ENCODE measurements at regions not wholly inside any gene's neighbourhood (a gene's known extent, or its start where the extent isn't known, plus 50 kb on each side); places are given as distances from the start of the nearest gene placed in this dataset.

GRCh38 chr14:71437870-71438269 is 494.4 kb upstream of the RGS6 start:
- Histone ChIP-seq H3K27ac (no peak overlapping the region), H3K36me3 (no peaks in the 10 kb centered on the region), H3K4me3 (no peak overlapping the region), H3K4me1 (no peaks in the 10 kb centered on the region), H3K9me3 (no peaks in the 10 kb centered on the region), H3K27me3 (no peaks in the 10 kb centered on the region)
- intact Hi-C loops (cut with DNase I; ENCODE audit: low total_unique reads): no loop called here
- TF ChIP-seq POLR2A (IDR thresholded peaks at IDR 0.05): no peak
- TF ChIP-seq CTCF (IDR thresholded peaks at IDR 0.05): no peak
- no peak for DNase-seq

GRCh38 chr14:71438684-71439083 is 493.5 kb upstream of the RGS6 start:
- intact Hi-C loops (cut with DNase I; ENCODE audit: low total_unique reads): no loop called here
- Histone ChIP-seq H3K27ac (peak overlapping the region; percentile 73 to 86), H3K36me3 (no peaks in the 10 kb centered on the region), H3K4me3 (no peak overlapping the region), H3K9me3 (no peaks in the 10 kb centered on the region), H3K4me1 (no peaks in the 10 kb centered on the region), H3K27me3 (no peaks in the 10 kb centered on the region)
- TF ChIP-seq CTCF (IDR thresholded peaks at IDR 0.05) (no peak), POLR2A (IDR thresholded peaks at IDR 0.05) (no peak)
- no peak for DNase-seq

- Histone ChIP-seq H3K36me3 (no peaks in the 10 kb centered on the region), H3K27ac (peak overlapping the region; percentile 73 to 86), H3K9me3 (no peaks in the 10 kb centered on the region), H3K4me3 (no peak overlapping the region), H3K27me3 (no peaks in the 10 kb centered on the region), H3K4me1 (no peaks in the 10 kb centered on the region)
- intact Hi-C loops (cut with DNase I; ENCODE audit: low total_unique reads): no loop called here
- no peak for DNase-seq
- no peak for TF ChIP-seq CTCF (IDR thresholded peaks at IDR 0.05)
- no peak for TF ChIP-seq POLR2A (IDR thresholded peaks at IDR 0.05)
Observed at GRCh38 chr14:71441126-71441525, 491.1 kb upstream of the RGS6 start.

- TF ChIP-seq POLR2A (IDR thresholded peaks at IDR 0.05): no peak
- no peak for TF ChIP-seq CTCF (IDR thresholded peaks at IDR 0.05)
- intact Hi-C loops (cut with DNase I; ENCODE audit: low total_unique reads): no loop called here
- Histone ChIP-seq H3K27me3 (no peaks in the 10 kb centered on the region), H3K4me1 (no peaks in the 10 kb centered on the region), H3K36me3 (no peaks in the 10 kb centered on the region), H3K4me3 (no peak overlapping the region), H3K9me3 (no peaks in the 10 kb centered on the region), H3K27ac (peak overlapping the region in 1 of 2 donors; percentile 17)
- no peak for DNase-seq
Observed at GRCh38 chr14:71444030-71444822, 488.0 kb upstream of the RGS6 start.

- Histone ChIP-seq H3K4me3 (no peak overlapping the region), H3K9me3 (no peaks in the 10 kb centered on the region), H3K4me1 (no peaks in the 10 kb centered on the region), H3K36me3 (no peaks in the 10 kb centered on the region), H3K27me3 (no peaks in the 10 kb centered on the region), H3K27ac (no peak overlapping the region)
- no peak for DNase-seq
- no peak for TF ChIP-seq POLR2A (IDR thresholded peaks at IDR 0.05)
- no peak for TF ChIP-seq CTCF (IDR thresholded peaks at IDR 0.05)
- intact Hi-C loops (cut with DNase I; ENCODE audit: low total_unique reads): no loop called here
Observed at GRCh38 chr14:71448431-71449315, 483.6 kb upstream of the RGS6 start.

All from uterus (tissue), 3 donors.